Endothelial cell of umbilical vein (primary cell): ENCODE measurements at regions not wholly inside any gene's neighbourhood (a gene's known extent, or its start where the extent isn't known, plus 50 kb on each side); places are given as distances from the start of the nearest gene placed in this dataset.

ENCODE experiments used
- BruUV-seq: library from RNA; stranded (reverse); fragments of 400-500 nt; replicated peaks from 2 replicates; lab custom pipeline; 2021; lab: Mats Ljungman, UMichigan
- CTCF ChIA-PET: fragments of 300-600, 350-600 bp; sonication (Branson Sonifier 250); formaldehyde crosslinking; loops from one replicate; lab custom pipeline; 2021; ENCODE audit warnings: antibody characterized with exemption, inconsistent platforms; lab: Charles Lee
- POLR2A ChIA-PET: fragments of 300-600, 350-600 bp; sonication (Branson Sonifier 250); formaldehyde crosslinking; loops from one replicate; lab custom pipeline; 2021; ENCODE audit warnings: antibody characterized with exemption, inconsistent platforms; lab: Charles Lee
- DNase-seq: peaks from one replicate; pipeline ENCODE4 v3.0.0-alpha.2; 2011; ENCODE audit warnings: low read depth, low spot score
- FAIRE-seq: peaks from 2 replicates; lab custom pipeline; 2011; peaks lifted over from hg19 to GRCh38; lab: Jason Lieb, UNC
- H2AFZ ChIP-seq: 2 replicates; pipeline ENCODE4 v1.6.0; 2012; ENCODE audit warnings: low read depth, low read length, control low read depth, inconsistent platforms
- H3K27ac ChIP-seq: 2 replicates; pipeline ENCODE4 v1.5.1; 2011; ENCODE audit warnings: low read depth, mild to moderate bottlenecking, control low read depth, low read length, moderate library complexity; ENCODE audit not compliant: insufficient read depth
- H3K27me3 ChIP-seq, 2 experiments: 2 replicates each; pipeline versions ENCODE4 v1.6.0 to v1.6.1; 2011; ENCODE audit warnings: low read length in 2 of 2, mixed read lengths in 1 of 2; ENCODE audit not compliant: control insufficient read depth in 2 of 2, insufficient read depth in 2 of 2
- H3K36me3 ChIP-seq, 2 experiments: 2 replicates in 1 of 2; 3 replicates in 1 of 2; pipeline ENCODE4 v1.5.1; 2011; ENCODE audit warnings: low read length in 2 of 2, mild to moderate bottlenecking in 1 of 2, moderate library complexity in 1 of 2; ENCODE audit not compliant: control insufficient read depth in 2 of 2, insufficient read depth in 2 of 2; ENCODE audit errors: extremely low read depth in 1 of 2
- H3K4me1 ChIP-seq: 3 replicates; pipeline ENCODE4 v1.5.1; 2011; ENCODE audit warnings: mild to moderate bottlenecking, low read length; ENCODE audit not compliant: control insufficient read depth, insufficient read depth; ENCODE audit errors: extremely low read depth
- H3K4me2 ChIP-seq: 2 replicates; pipeline ENCODE4 v1.6.1; 2011; ENCODE audit warnings: low read length, control low read depth, mixed read lengths; ENCODE audit not compliant: insufficient read depth
- H3K4me3 ChIP-seq, 3 experiments: fragments of 200-600 bp in 1 of 3; sonication (generic), shearing (Covaris generic) in 1 of 3; replicated peaks in 1 of 3; 2 replicates each; pipeline ENCODE4 v1.5.1; 2011 to 2016; ENCODE audit warnings: control low read depth in 3 of 3, low read length in 3 of 3, mild to moderate bottlenecking in 2 of 3, inconsistent platforms in 1 of 3, low read depth in 1 of 3, moderate library complexity in 1 of 3; ENCODE audit not compliant: insufficient read depth in 1 of 3
- H3K79me2 ChIP-seq: 2 replicates; pipeline ENCODE4 v1.6.0; 2012; ENCODE audit warnings: low read length, inconsistent platforms; ENCODE audit not compliant: control insufficient read depth, insufficient read depth
- H3K9ac ChIP-seq: replicated peaks from 2 replicates; pipeline ENCODE3; 2011; ENCODE audit warnings: low read length, control low read depth; ENCODE audit not compliant: insufficient read depth; ENCODE audit errors: extremely low read depth
- H3K9me1 ChIP-seq: replicated peaks from 3 replicates; pipeline ENCODE4 v1.6.0; 2011; ENCODE audit warnings: mild to moderate bottlenecking, low read length; ENCODE audit not compliant: control insufficient read depth, insufficient read depth; ENCODE audit errors: extremely low read depth
- H3K9me3 ChIP-seq: replicated peaks from 2 replicates; pipeline ENCODE4 v1.5.1; 2012; ENCODE audit warnings: low read length, inconsistent platforms; ENCODE audit not compliant: control insufficient read depth, insufficient read depth
- H4K20me1 ChIP-seq: replicated peaks from 2 replicates; pipeline ENCODE3; 2011; ENCODE audit warnings: mild to moderate bottlenecking, low read length; ENCODE audit not compliant: control insufficient read depth, insufficient read depth; ENCODE audit errors: extremely low read depth
- FOS ChIP-seq: IDR thresholded peaks from 2 replicates; pipeline ENCODE4 v1.6.1; 2011; ENCODE audit warnings: mild to moderate bottlenecking, low read length, moderate library complexity, borderline replicate concordance; ENCODE audit not compliant: insufficient read depth
- JUN ChIP-seq: IDR thresholded peaks from 2 replicates; pipeline ENCODE4 v1.6.1; 2011; ENCODE audit warnings: borderline replicate concordance, low read depth; ENCODE audit not compliant: insufficient read length, insufficient read depth
- MAX ChIP-seq: IDR thresholded peaks from 2 replicates; pipeline ENCODE4 v1.6.1; 2011; ENCODE audit not compliant: insufficient read depth, insufficient read length
- POLR2A ChIP-seq: IDR thresholded peaks from 2 replicates; pipeline ENCODE4 v1.6.1; 2012; ENCODE audit warnings: low read depth, mild to moderate bottlenecking, control low read depth, low read length
- POLR2AphosphoS5 ChIP-seq: IDR thresholded peaks from 2 replicates; pipeline ENCODE4 v1.6.1; 2012; ENCODE audit warnings: low read depth, mild to moderate bottlenecking, control low read depth, low read length, moderate library complexity; ENCODE audit not compliant: insufficient read depth
- dilution Hi-C: fragments of 300-500 bp; cut with MboI; formaldehyde crosslinking; loops from one replicate; pipeline ENCODE4 v1.15.0; 2019; ENCODE audit warnings: low sequenced_read_pairs; ENCODE audit not compliant: extremely low pct_ligation_motif_present
- intact Hi-C: fragments of 100-400 bp; cut with micrococcal nuclease; formaldehyde crosslinking; loops from one replicate; pipeline ENCODE4 v1.10.0; 2022
- TF ChIP-seq, protein P1 (sequence below), 2 donors: IDR thresholded peaks; 1 replicate in 1 of 2; 2 replicates in 1 of 2; pipeline ENCODE4 v1.5.1; 2011; ENCODE audit warnings: low read length in 2 of 2, mild to moderate bottlenecking in 2 of 2, moderate library complexity in 2 of 2, control low read depth in 1 of 2, inconsistent platforms in 1 of 2, low read depth in 1 of 2; ENCODE audit not compliant: insufficient read depth in 1 of 2; ENCODE audit errors: extremely low read depth in 1 of 2

DNA sequence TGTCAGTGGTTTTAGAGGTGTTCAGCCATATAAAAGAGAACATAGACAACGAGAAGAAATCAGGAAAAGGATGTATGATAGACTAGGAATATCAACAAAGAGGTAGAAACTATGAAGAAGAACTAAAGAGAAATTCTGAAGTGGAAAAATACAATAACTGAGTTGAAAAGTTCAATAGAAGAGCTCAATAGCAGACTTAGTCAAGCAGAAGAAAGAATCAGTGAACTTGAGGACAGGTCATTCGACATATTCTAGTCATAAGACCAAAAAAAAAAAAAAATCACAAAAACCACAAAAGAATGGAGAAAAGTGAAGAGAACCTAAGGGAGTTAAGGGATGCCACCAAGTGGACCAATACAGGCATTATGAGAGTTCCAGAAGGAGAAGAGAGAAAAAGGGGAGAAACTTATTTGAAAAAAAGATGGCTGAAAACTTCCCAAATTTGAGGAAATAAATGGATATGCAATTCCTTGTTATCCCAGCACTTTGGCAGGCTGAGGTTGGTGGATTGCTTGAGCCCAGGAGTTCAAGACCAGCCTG, 321.2 kb downstream of the ABCC12 start:
- Histone ChIP-seq H3K27ac (no peak overlapping the region), H2AFZ (no peak overlapping the region), H3K4me3 (no peak overlapping the region), H3K4me2 (no peak overlapping the region), H3K9me3 (no peaks in the 10 kb centered on the region), H3K9me1 (no peaks in the 10 kb centered on the region), H3K79me2 (no peaks in the 10 kb centered on the region), H3K9ac (no peak overlapping the region), H3K4me1 (no peaks in the 10 kb centered on the region), H3K27me3 (no peaks in the 10 kb centered on the region), H4K20me1 (no peaks in the 10 kb centered on the region), H3K36me3 (no peaks in the 10 kb centered on the region)
- no peak for TF ChIP-seq JUN
- TF ChIP-seq, protein P1, sequence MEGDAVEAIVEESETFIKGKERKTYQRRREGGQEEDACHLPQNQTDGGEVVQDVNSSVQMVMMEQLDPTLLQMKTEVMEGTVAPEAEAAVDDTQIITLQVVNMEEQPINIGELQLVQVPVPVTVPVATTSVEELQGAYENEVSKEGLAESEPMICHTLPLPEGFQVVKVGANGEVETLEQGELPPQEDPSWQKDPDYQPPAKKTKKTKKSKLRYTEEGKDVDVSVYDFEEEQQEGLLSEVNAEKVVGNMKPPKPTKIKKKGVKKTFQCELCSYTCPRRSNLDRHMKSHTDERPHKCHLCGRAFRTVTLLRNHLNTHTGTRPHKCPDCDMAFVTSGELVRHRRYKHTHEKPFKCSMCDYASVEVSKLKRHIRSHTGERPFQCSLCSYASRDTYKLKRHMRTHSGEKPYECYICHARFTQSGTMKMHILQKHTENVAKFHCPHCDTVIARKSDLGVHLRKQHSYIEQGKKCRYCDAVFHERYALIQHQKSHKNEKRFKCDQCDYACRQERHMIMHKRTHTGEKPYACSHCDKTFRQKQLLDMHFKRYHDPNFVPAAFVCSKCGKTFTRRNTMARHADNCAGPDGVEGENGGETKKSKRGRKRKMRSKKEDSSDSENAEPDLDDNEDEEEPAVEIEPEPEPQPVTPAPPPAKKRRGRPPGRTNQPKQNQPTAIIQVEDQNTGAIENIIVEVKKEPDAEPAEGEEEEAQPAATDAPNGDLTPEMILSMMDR (IDR thresholded peaks at IDR 0.05; ENCODE audit: extremely low read depth in 1 of 2, insufficient read depth in 1 of 2, low read depth in 1 of 2, low read length in 2 of 2) = no peak
- no peak for TF ChIP-seq POLR2AphosphoS5
- no peak for TF ChIP-seq POLR2A
- TF ChIP-seq FOS = no peak
- no peak for TF ChIP-seq MAX
- POLR2A ChIA-PET = no interaction called here
- dilution Hi-C loops = no loop called here
- DNase-seq (no peak), FAIRE-seq (no peak)
- CTCF ChIA-PET = no interaction called here
- no TSS peak for BruUV-seq
- intact Hi-C loops = no loop called here
